ENCODE measurements at regions not wholly inside any gene's neighbourhood (a gene's known extent, or its start where the extent isn't known, plus 50 kb on each side); places are given as distances from the start of the nearest gene placed in this dataset.

DNA sequence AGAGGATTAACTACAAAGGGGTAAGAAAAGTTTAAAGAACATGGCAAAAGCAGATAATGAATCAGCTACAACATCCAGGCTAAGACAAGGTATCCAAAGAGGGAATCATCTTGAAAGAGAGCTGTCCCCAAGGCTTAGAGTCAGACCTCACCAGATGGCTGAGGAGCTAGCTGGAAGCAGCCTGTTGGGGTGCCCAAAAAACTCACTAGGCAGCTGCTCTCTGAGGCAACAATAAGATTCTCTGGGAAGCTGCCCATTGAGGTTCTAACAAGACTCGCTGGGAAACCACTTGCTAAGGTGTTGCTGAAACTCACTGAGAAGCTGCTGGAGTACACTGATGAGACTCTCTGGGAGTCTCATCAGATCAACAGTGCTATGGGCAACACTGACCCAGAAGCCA, 185.2 kb downstream of the CETN3 start:
- ChIA-PET CTCF (no interaction called here), POLR2A (ENCODE audit: unreplicated experiment) (no interaction called here)
- H3K4me2 ChIP-seq (ENCODE audit: low read depth, low read length), result no peak overlapping the region

More for the DNA sequence above, 185.2 kb downstream of the CETN3 start:
- H4K20me1 ChIP-seq (ENCODE audit: insufficient read depth, low read length), result no peaks in the 10 kb centered on the region
- H3K23ac ChIP-seq (ENCODE audit: low read depth, low read length), result no peak overlapping the region
- intact Hi-C loops (cut with micrococcal nuclease) (no loop called here), in situ Hi-C loops (cut with MboI; ENCODE audit: low sequenced_read_pairs) (no loop called here), dilution Hi-C loops (cut with HindIII; ENCODE audit: low sequenced_read_pairs, unreplicated experiment) (no loop called here)
- no peaks in the 10 kb centered on the region for H3K27me3 ChIP-seq (ENCODE audit: control insufficient read depth, insufficient read depth, low read length)
- no peak overlapping the region for H3K14ac ChIP-seq (replicated peaks; ENCODE audit: low read depth, low read length)
- no peak overlapping the region for H3K4ac ChIP-seq (ENCODE audit: low read depth, low read length)
- peaks cover 2% of the 10 kb centered on the region; the same call in 1 of the 2 replicates for H3K9me3 ChIP-seq (ENCODE audit: control insufficient read depth, insufficient read depth, low read length)
- H2AFZ ChIP-seq (replicated peaks; ENCODE audit: low read length, poor library complexity), result no peak overlapping the region
- DNase-seq (no peak), ATAC-seq (ENCODE audit: low read depth) (no peak)
- H3K56ac ChIP-seq (ENCODE audit: extremely low read depth, insufficient read depth, low read length), result no peak overlapping the region
- no peak overlapping the region for H2BK120ac ChIP-seq (ENCODE audit: low read depth, low read length)
- H2AK9ac ChIP-seq (replicated peaks; ENCODE audit: low read depth, low read length, poor library complexity), result no peak overlapping the region
- H2BK20ac ChIP-seq (ENCODE audit: low read depth, low read length), result no peak overlapping the region
- H3K18ac ChIP-seq (ENCODE audit: low read depth, low read length), result no peak overlapping the region
- BruUV-seq (replicated peaks), result no TSS peak
- no peaks in the 10 kb centered on the region for H3K4me1 ChIP-seq (ENCODE audit: control insufficient read depth, insufficient read depth, low read length)
- H3K9ac ChIP-seq (ENCODE audit: low read depth, low read length), result no peak overlapping the region
- H2BK5ac ChIP-seq (ENCODE audit: low read depth, low read length, poor library complexity, severe bottlenecking), result no peak overlapping the region
- H2BK15ac ChIP-seq (ENCODE audit: low read depth, low read length), result no peak overlapping the region
- no peaks in the 10 kb centered on the region for H3K36me3 ChIP-seq (ENCODE audit: control insufficient read depth, insufficient read depth, low read length)
- no peak overlapping the region for H2AK5ac ChIP-seq (ENCODE audit: low read depth, low read length)
- H4K5ac ChIP-seq (ENCODE audit: low read depth, low read length), result no peak overlapping the region
- WGBS, 2 experiments (ENCODE audit: extremely low coverage in 2 of 2, insufficient read length in 1 of 2), result no CpG with 5 or more reads among the region's 1 CpG
- no peak overlapping the region for H4K8ac ChIP-seq (ENCODE audit: low read depth in 2 of 2, low read length in 2 of 2)
- H3K4me3 ChIP-seq (ENCODE audit: insufficient read depth, low read depth, low read length), result no peak overlapping the region
- no peak overlapping the region for H4K91ac ChIP-seq (ENCODE audit: insufficient read depth, low read depth, low read length)
- TF ChIP-seq RCOR1 (IDR thresholded peaks at IDR 0.05; ENCODE audit: insufficient replicate concordance, low read length) (no peak), FOS (IDR thresholded peaks at IDR 0.05; ENCODE audit: low read depth, low read length) (no peak), CEBPB (IDR thresholded peaks at IDR 0.05; ENCODE audit: low read depth, low read length) (no peak), NFE2L2 (IDR thresholded peaks at IDR 0.05; ENCODE audit: low read depth, low read length) (no peak), CHD1 (IDR thresholded peaks at IDR 0.05; ENCODE audit: low read depth, low read length) (no peak), RAD21 (IDR thresholded peaks at IDR 0.05; ENCODE audit: low read length) (no peak), MAFK (IDR thresholded peaks at IDR 0.05; ENCODE audit: low read depth, low read length) (no peak), RFX5 (IDR thresholded peaks at IDR 0.05; ENCODE audit: low read depth, low read length) (no peak), MXI1 (IDR thresholded peaks at IDR 0.05; ENCODE audit: borderline replicate concordance, low read depth, low read length) (no peak), MAZ (IDR thresholded peaks at IDR 0.05; ENCODE audit: borderline replicate concordance, low read depth, low read length) (no peak), POLR2A (IDR thresholded peaks at IDR 0.05; ENCODE audit: low read depth, low read length) (no peak), BHLHE40 (IDR thresholded peaks at IDR 0.05; ENCODE audit: low read depth, low read length) (no peak), SMC3 (IDR thresholded peaks at IDR 0.05; ENCODE audit: low read depth, low read length) (no peak)
- TF ChIP-seq, protein P1, sequence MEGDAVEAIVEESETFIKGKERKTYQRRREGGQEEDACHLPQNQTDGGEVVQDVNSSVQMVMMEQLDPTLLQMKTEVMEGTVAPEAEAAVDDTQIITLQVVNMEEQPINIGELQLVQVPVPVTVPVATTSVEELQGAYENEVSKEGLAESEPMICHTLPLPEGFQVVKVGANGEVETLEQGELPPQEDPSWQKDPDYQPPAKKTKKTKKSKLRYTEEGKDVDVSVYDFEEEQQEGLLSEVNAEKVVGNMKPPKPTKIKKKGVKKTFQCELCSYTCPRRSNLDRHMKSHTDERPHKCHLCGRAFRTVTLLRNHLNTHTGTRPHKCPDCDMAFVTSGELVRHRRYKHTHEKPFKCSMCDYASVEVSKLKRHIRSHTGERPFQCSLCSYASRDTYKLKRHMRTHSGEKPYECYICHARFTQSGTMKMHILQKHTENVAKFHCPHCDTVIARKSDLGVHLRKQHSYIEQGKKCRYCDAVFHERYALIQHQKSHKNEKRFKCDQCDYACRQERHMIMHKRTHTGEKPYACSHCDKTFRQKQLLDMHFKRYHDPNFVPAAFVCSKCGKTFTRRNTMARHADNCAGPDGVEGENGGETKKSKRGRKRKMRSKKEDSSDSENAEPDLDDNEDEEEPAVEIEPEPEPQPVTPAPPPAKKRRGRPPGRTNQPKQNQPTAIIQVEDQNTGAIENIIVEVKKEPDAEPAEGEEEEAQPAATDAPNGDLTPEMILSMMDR (conservative IDR thresholded peaks at IDR 0.05; ENCODE audit: low read depth, low read length), result no peak
- TF ChIP-seq, protein P2, sequence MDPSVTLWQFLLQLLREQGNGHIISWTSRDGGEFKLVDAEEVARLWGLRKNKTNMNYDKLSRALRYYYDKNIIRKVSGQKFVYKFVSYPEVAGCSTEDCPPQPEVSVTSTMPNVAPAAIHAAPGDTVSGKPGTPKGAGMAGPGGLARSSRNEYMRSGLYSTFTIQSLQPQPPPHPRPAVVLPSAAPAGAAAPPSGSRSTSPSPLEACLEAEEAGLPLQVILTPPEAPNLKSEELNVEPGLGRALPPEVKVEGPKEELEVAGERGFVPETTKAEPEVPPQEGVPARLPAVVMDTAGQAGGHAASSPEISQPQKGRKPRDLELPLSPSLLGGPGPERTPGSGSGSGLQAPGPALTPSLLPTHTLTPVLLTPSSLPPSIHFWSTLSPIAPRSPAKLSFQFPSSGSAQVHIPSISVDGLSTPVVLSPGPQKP (IDR thresholded peaks at IDR 0.05; ENCODE audit: borderline replicate concordance, low read depth, low read length), result no peak
- TF ChIP-seq, protein P3, sequence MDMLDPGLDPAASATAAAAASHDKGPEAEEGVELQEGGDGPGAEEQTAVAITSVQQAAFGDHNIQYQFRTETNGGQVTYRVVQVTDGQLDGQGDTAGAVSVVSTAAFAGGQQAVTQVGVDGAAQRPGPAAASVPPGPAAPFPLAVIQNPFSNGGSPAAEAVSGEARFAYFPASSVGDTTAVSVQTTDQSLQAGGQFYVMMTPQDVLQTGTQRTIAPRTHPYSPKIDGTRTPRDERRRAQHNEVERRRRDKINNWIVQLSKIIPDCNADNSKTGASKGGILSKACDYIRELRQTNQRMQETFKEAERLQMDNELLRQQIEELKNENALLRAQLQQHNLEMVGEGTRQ (IDR thresholded peaks at IDR 0.05; ENCODE audit: low read depth, low read length), result no peak
- H3K9me1 ChIP-seq (ENCODE audit: insufficient read depth, low read length), result no peaks in the 10 kb centered on the region
- no peak overlapping the region for H3K27ac ChIP-seq (ENCODE audit: insufficient read depth, low read length)
- H3K79me1 ChIP-seq (ENCODE audit: low read depth in 1 of 2, low read length in 2 of 2), result no peaks in the 10 kb centered on the region
